HCT116 (cell line): ENCODE measurements at regions not wholly inside any gene's neighbourhood (a gene's known extent, or its start where the extent isn't known, plus 50 kb on each side); places are given as distances from the start of the nearest gene placed in this dataset.

Experiments
- CTCF ChIP-seq, 3 experiments: fragments of 200-600 bp in 1 of 3; sonication (generic) in 1 of 3; IDR thresholded peaks in 2 of 3; conservative IDR thresholded peaks in 1 of 3; 2 replicates each; pipeline ENCODE4 v1.5.1; 2012 to 2017; ENCODE audit warnings: low read depth in 2 of 3, low read length in 2 of 3, antibody characterized with exemption in 1 of 3, borderline replicate concordance in 1 of 3, control low read depth in 1 of 3, mild to moderate bottlenecking in 1 of 3, mixed read lengths in 1 of 3, mixed run types in 1 of 3, moderate library complexity in 1 of 3; ENCODE audit not compliant: insufficient read depth in 1 of 3
- EZH2phosphoT487 ChIP-seq: fragments of 200-600 bp; IDR thresholded peaks from 2 replicates; pipeline ENCODE4 v1.6.1; 2018; ENCODE audit warnings: antibody characterized with exemption, borderline replicate concordance
- FOSL1 ChIP-seq: IDR thresholded peaks from 2 replicates; pipeline ENCODE4 v1.6.1; 2012; ENCODE audit warnings: low read depth
- JUND ChIP-seq: IDR thresholded peaks from 2 replicates; pipeline ENCODE4 v1.6.1; 2012
- TCF7L2 ChIP-seq: IDR thresholded peaks from 2 replicates; pipeline ENCODE4 v1.7.0; 2011; ENCODE audit warnings: borderline replicate concordance, inconsistent platforms; ENCODE audit not compliant: insufficient read depth, insufficient read length; ENCODE audit errors: extremely low read depth
- ZNF274 ChIP-seq: fragments of 200-500 bp; sonication (Bioruptor generic); IDR thresholded peaks from 2 replicates; pipeline ENCODE4 v1.6.1; 2014; ENCODE audit warnings: mild to moderate bottlenecking, low read depth, low read length, inconsistent platforms
- TF ChIP-seq, protein P1 (sequence below): IDR thresholded peaks from 2 replicates; pipeline ENCODE4 v1.6.1; 2012; ENCODE audit warnings: low read depth

- TF ChIP-seq CTCF (IDR thresholded peaks at IDR 0.05 in 2 of 3, conservative IDR thresholded peaks at IDR 0.05 in 1 of 3; ENCODE audit: borderline replicate concordance in 1 of 3, insufficient read depth in 1 of 3, low read depth in 2 of 3, low read length in 2 of 3), result no peak
- no peak for TF ChIP-seq FOSL1
- TF ChIP-seq EZH2phosphoT487, result no peak
- no peak for TF ChIP-seq ZNF274
- TF ChIP-seq JUND, result no peak
- TF ChIP-seq, protein P1, sequence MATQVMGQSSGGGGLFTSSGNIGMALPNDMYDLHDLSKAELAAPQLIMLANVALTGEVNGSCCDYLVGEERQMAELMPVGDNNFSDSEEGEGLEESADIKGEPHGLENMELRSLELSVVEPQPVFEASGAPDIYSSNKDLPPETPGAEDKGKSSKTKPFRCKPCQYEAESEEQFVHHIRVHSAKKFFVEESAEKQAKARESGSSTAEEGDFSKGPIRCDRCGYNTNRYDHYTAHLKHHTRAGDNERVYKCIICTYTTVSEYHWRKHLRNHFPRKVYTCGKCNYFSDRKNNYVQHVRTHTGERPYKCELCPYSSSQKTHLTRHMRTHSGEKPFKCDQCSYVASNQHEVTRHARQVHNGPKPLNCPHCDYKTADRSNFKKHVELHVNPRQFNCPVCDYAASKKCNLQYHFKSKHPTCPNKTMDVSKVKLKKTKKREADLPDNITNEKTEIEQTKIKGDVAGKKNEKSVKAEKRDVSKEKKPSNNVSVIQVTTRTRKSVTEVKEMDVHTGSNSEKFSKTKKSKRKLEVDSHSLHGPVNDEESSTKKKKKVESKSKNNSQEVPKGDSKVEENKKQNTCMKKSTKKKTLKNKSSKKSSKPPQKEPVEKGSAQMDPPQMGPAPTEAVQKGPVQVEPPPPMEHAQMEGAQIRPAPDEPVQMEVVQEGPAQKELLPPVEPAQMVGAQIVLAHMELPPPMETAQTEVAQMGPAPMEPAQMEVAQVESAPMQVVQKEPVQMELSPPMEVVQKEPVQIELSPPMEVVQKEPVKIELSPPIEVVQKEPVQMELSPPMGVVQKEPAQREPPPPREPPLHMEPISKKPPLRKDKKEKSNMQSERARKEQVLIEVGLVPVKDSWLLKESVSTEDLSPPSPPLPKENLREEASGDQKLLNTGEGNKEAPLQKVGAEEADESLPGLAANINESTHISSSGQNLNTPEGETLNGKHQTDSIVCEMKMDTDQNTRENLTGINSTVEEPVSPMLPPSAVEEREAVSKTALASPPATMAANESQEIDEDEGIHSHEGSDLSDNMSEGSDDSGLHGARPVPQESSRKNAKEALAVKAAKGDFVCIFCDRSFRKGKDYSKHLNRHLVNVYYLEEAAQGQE, result no peak
- no peak for TF ChIP-seq TCF7L2
These were observed 131.9 kb upstream of the KCNJ6 start for GRCh38 chr21:38048167-38048566.
